Activated T-helper 2 cell treated with anti-CD3 and anti-CD28 coated beads, Interferon-gamma antibody, Interleukin-2, Interleukin-4, amounts not matched to agents 10 μg/mL and 5 μg/mL and 100 μg/mL, durations not matched to agents 14 hours and 24 hours and 36 hours (primary cell): ENCODE measurements at regions not wholly inside any gene's neighbourhood (a gene's known extent, or its start where the extent isn't known, plus 50 kb on each side); places are given as distances from the start of the nearest gene placed in this dataset.

Experiments
- DNase-seq: peaks from one replicate; pipeline ENCODE4 v3.0.0; 2021; ENCODE audit warnings: low spot score
- H3K27ac Mint-ChIP-seq: one replicate; pipeline ENCODE4 v1.8.0; 2021; ENCODE audit warnings: mixed read lengths
- H3K27me3 Mint-ChIP-seq: one replicate; pipeline ENCODE4 v1.8.0; 2021; ENCODE audit warnings: low read depth, mixed read lengths
- H3K36me3 Mint-ChIP-seq: one replicate; pipeline ENCODE4 v1.8.0; 2021; ENCODE audit warnings: low read depth, mixed read lengths
- H3K4me1 Mint-ChIP-seq: one replicate; pipeline ENCODE4 v1.8.0; 2021; ENCODE audit warnings: low read depth, mixed read lengths
- H3K4me3 Mint-ChIP-seq: one replicate; pipeline ENCODE4 v1.8.0; 2021; ENCODE audit warnings: low read depth, mild to moderate bottlenecking, moderate library complexity, mixed read lengths
- H3K9me3 Mint-ChIP-seq: one replicate; pipeline ENCODE4 v1.8.0; 2021; ENCODE audit warnings: mixed read lengths
- intact Hi-C: fragments of 100-400 bp; cut with micrococcal nuclease; formaldehyde crosslinking; loops from one replicate; pipeline ENCODE4 v1.15.1; 2023

DNA sequence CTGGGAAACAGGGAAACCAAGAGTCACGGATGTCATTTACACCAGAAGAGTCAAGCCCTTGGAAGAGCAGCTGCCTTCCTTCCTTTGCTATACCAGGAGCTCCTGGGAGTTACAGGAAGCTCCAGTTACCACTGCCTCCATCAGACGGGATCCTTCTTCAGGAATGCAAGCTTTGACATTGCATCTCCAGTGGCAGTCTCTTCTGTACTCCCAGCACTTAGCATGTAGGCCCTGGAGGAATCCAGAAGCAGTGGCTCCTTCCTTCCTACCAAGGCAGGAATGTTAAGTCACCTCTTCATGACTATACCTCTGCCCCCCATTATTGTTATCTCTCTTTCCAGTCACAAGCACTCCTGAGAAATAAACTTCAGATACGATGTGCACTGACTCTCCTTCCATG, 836.0 kb downstream of the MAFB start:
- H3K27ac Mint-ChIP-seq, result no peak overlapping the region
- no peaks in the 10 kb centered on the region for H3K36me3 Mint-ChIP-seq
- intact Hi-C loops, result no loop called here
- no peaks in the 10 kb centered on the region for H3K27me3 Mint-ChIP-seq
- H3K4me1 Mint-ChIP-seq, result no peaks in the 10 kb centered on the region
- no peak for DNase-seq
- no peaks in the 10 kb centered on the region for H3K9me3 Mint-ChIP-seq
- no peak overlapping the region for H3K4me3 Mint-ChIP-seq

DNA sequence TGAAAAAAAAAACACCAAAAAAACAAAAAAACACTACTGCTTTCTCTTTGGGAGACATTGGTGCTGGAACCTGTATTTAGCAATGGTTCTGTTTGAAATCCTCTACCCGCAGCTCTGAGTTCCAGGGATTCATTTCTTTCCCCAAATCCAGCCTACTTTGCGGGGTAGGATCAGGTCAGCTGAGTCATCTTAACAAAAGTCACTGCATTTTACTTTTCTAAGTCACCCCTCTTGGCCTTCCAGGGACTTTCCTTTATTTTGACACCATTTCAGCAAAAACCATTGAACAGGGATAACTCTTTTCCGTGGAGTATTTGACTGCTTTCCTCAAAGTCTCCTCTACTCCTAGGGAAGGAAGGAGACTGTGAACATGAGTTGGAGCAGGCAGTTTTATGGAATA, 837.6 kb downstream of the MAFB start:
- H3K4me3 Mint-ChIP-seq, result no peak overlapping the region
- intact Hi-C loops, result no loop called here
- no peaks in the 10 kb centered on the region for H3K27me3 Mint-ChIP-seq
- H3K36me3 Mint-ChIP-seq, result no peaks in the 10 kb centered on the region
- no peaks in the 10 kb centered on the region for H3K4me1 Mint-ChIP-seq
- no peak overlapping the region for H3K27ac Mint-ChIP-seq
- DNase-seq, result no peak
- no peaks in the 10 kb centered on the region for H3K9me3 Mint-ChIP-seq

DNA sequence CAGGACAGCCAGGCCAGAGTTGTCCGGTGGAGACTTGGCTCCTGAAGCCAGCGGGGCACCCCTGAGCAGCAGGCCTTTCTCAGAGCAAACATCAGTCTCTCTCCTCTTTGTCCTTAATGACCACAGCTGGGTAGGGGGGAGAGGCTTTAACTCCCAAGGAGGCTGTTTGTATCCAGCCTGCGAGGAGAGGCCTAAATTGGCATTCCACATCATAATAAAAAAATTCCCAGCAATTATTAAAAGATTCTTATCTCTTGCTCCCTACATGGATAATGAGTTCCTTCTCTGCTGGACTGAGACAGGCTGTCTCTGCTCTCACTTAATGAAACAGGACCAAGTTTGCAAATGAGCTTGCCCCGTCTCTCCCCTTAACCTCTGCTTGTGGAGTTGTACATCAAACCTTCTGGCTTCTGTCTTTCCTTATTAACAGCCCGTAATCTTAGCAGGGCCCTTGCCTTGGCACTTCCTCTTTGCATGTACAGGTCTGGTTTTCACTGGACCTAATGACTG, 838.2 kb downstream of the MAFB start:
- intact Hi-C loops, result no loop called here
- DNase-seq, result no peak
- Mint-ChIP-seq H3K4me3 (no peak overlapping the region), H3K27ac (no peak overlapping the region), H3K4me1 (no peaks in the 10 kb centered on the region), H3K9me3 (no peaks in the 10 kb centered on the region), H3K27me3 (no peaks in the 10 kb centered on the region), H3K36me3 (no peaks in the 10 kb centered on the region)

DNA sequence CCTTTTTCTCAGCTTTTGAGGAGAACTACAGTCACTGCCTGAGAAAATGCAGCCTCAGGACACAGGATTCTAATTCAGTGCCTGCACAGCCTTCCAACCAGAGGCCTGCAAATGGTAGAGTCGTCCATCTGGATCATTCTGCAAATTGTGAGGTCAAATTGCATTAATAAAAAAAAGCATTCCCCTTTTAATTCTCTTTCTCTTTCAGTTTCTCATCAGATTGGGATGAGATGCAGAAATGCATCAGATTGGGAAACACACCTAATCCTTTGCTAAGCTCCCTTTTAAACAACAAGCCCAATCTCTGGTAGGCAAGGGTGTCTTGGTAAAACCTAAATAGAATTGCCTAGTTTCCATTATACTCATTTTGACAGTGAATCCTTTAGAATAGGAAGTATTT, 838.8 kb downstream of the MAFB start:
- no peaks in the 10 kb centered on the region for H3K36me3 Mint-ChIP-seq
- no peak for DNase-seq
- no peaks in the 10 kb centered on the region for H3K9me3 Mint-ChIP-seq
- no peaks in the 10 kb centered on the region for H3K27me3 Mint-ChIP-seq
- H3K27ac Mint-ChIP-seq, result no peak overlapping the region
- intact Hi-C loops, result no loop called here
- H3K4me3 Mint-ChIP-seq, result no peak overlapping the region
- no peaks in the 10 kb centered on the region for H3K4me1 Mint-ChIP-seq

DNA sequence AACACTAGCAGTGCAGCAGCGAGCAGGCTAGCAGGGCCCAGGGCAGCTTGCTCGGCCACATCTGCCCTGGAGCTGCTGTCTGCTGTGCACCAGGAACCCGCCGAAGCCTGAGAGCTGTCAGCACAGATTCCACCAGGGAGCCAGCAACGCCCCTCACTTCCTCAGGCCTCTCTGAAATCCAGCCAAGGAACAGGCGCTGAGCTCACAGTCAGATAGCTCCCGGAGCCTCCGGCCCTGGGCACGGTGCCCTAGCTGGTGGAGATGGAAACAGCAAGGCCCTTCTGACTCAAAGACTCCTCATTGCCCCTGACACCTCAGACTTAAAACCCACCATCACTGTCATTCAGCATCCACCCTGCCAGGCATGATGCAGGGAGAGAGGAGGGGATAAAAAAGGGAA, 839.4 kb downstream of the MAFB start:
- no peak overlapping the region for H3K27ac Mint-ChIP-seq
- intact Hi-C loops, result no loop called here
- H3K4me3 Mint-ChIP-seq, result no peak overlapping the region
- DNase-seq, result no peak
- H3K4me1 Mint-ChIP-seq, result no peaks in the 10 kb centered on the region
- H3K36me3 Mint-ChIP-seq, result no peaks in the 10 kb centered on the region
- H3K27me3 Mint-ChIP-seq, result no peaks in the 10 kb centered on the region
- H3K9me3 Mint-ChIP-seq, result no peaks in the 10 kb centered on the region

DNA sequence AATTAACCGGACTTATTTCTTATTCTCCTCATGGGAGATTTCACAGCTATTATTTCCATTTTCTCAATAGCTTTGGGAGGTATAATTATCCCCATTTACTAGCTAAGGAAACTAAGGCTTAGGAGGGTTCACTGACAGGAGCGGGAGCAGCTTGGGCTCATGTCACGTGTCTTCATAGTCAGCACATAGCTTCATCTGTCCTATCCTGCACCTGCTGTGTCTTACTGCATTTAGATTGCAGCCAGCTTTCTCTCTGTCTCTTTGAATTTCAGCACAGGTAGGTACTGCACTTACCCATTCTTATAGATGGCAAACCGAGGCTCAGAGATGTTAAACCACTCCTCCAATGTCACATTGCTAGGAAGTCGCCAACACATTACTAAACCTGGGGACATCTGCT, 839.9 kb downstream of the MAFB start:
- Mint-ChIP-seq H3K4me1 (no peaks in the 10 kb centered on the region), H3K4me3 (no peak overlapping the region)
- intact Hi-C loops, result no loop called here

DNA sequence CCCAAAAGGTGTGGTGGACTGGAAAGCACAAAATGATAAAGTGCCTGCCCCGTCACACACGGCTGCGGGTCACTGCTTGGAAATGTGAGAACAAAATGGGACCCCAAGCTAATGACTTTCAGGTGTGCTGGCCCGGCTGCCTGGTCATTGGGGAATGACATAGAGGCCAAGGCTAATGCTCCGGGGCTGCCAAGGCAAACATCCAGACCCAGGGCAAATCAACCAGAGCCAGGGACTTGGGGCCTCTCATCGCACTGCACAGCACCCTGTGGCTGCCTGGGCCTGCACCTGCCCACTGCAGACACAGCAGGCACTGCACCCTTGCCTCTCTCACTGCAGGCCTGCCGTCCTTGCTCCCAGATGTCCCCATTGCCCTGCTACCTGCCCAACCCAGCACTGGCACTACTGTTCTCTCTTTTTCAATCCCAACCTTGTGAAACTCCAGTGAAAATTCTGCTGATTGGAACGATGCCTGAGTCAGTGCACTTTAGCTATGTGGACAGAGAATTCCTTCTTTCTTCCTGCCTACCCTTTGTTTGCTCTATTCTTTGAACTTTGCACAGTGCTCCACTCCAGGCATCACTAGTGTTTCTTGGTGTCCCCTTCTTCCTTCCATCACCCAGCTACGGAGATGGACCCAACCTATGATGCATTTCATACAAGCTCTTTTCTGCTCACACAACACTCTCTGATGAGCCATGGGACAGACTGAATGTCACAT, 849.5 kb downstream of the MAFB start:
- Mint-ChIP-seq H3K9me3 (no peaks in the 10 kb centered on the region), H3K27ac (no peak overlapping the region), H3K27me3 (no peaks in the 10 kb centered on the region), H3K36me3 (no peaks in the 10 kb centered on the region), H3K4me3 (no peak overlapping the region), H3K4me1 (no peaks in the 10 kb centered on the region)
- DNase-seq, result no peak
- intact Hi-C loops, result no loop called here

More for the DNA sequence above, 839.9 kb downstream of the MAFB start:
- Mint-ChIP-seq H3K27ac (no peak overlapping the region), H3K9me3 (no peaks in the 10 kb centered on the region), H3K27me3 (no peaks in the 10 kb centered on the region), H3K36me3 (no peaks in the 10 kb centered on the region)
- DNase-seq, result no peak

DNA sequence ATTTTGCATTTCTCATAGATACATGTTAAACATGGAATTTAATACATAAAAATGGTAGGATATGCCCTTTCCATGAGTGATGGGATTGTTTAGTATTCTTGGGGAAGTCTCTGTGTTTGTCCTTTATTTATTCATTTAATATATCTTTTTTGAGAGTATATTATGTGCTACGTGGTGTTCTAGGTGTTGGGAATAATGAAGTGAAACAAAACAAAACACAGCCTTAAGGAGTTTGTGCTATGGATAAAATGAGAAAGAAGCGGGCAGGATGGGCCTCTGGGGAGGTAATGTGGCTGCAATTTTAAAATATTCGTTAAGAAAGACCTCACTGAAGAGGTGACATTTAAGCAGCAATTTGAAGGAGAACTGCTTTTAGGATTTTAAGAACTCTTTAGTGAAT, 851.5 kb downstream of the MAFB start:
- Mint-ChIP-seq H3K36me3 (no peaks in the 10 kb centered on the region), H3K4me1 (no peaks in the 10 kb centered on the region), H3K27ac (no peak overlapping the region), H3K9me3 (no peaks in the 10 kb centered on the region), H3K27me3 (no peaks in the 10 kb centered on the region), H3K4me3 (no peak overlapping the region)
- DNase-seq, result no peak
- intact Hi-C loops, result no loop called here

DNA sequence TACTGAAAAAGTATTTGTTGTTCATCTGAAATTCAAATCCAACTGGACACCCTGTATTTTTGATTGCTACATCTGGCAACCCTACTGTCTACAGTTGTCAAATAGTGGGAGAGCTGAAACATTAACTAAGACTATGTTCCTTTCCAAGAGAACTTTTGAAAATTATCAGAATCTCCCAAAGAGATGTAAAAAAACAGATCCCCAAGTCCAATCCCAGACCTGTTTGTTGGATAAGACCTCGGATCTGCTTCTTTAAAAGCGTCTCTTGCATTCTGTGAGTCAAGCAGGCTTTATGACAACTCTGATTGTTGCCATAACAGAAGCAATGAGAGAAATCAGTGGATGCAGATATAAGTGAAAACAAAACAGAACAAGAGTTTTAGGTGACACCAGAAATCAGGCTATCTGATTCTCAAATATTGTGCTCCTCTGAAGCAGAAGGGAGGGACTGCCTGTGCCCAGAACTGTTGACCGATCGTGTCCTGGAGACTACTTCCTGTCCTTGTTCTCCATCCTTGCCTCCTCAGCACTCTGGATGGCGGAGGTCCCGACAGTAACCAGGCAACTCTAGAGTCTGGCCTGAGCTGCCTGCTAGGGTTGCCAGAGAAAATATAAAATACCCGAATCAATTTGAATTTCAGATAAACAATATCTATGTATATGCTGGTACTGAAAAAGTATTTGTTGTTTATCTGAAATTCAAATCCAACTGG, 853.8 kb downstream of the MAFB start:
- no peaks in the 10 kb centered on the region for H3K9me3 Mint-ChIP-seq
- no peak overlapping the region for H3K4me3 Mint-ChIP-seq
- intact Hi-C loops, result no loop called here
- H3K36me3 Mint-ChIP-seq, result no peaks in the 10 kb centered on the region
- no peak for DNase-seq
- no peaks in the 10 kb centered on the region for H3K27me3 Mint-ChIP-seq
- no peak overlapping the region for H3K27ac Mint-ChIP-seq
- no peaks in the 10 kb centered on the region for H3K4me1 Mint-ChIP-seq

DNA sequence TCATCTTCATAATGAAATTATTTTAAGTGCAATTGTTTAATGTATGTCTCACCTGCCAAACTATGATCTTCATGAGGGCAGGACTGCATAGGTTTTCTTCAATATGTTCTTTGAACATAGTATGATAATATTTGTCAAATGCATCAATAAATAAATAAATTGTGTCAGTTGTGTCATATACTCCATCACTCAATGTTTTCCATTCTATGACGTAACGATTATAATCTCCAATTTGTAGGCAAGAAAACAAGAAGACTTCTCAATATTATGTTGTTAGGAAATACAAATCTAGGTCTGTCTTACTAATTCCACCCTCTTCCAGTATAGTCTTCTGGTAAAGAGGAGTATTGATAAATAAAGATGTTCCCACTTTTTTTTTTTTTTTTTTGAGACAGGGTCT, 858.1 kb downstream of the MAFB start:
- H3K9me3 Mint-ChIP-seq, result peaks cover 5% of the 10 kb centered on the region
- intact Hi-C loops, result no loop called here
- no peaks in the 10 kb centered on the region for H3K4me1 Mint-ChIP-seq

DNA sequence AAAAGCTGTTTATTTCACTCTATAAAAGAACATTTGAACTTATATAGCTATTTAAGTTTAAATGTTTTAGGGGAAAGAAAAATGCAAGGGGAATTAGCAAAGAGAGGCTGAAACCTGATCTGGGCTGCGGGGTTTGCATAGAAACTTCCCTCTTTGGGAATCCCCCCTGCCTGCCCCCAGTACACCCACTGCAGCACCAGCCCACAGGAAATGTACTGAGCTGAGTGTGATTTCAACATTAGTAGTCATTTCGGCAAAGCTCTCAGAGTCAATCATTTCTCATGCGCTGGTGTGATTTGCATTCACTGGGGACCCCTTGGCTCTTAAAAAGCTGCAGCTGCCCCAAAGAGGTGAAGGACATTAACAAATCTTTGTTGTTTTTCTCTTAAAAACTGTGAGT, 859.4 kb downstream of the MAFB start:
- no peak for DNase-seq
- peaks cover 5% of the 10 kb centered on the region for H3K9me3 Mint-ChIP-seq
- no peaks in the 10 kb centered on the region for H3K36me3 Mint-ChIP-seq
- no peak overlapping the region for H3K4me3 Mint-ChIP-seq
- H3K4me1 Mint-ChIP-seq, result no peaks in the 10 kb centered on the region
- no peaks in the 10 kb centered on the region for H3K27me3 Mint-ChIP-seq
- no peak overlapping the region for H3K27ac Mint-ChIP-seq
- intact Hi-C loops, result no loop called here

More for the DNA sequence above, 858.1 kb downstream of the MAFB start:
- Mint-ChIP-seq H3K27me3 (no peaks in the 10 kb centered on the region), H3K36me3 (no peaks in the 10 kb centered on the region), H3K4me3 (no peak overlapping the region), H3K27ac (no peak overlapping the region)
- DNase-seq, result no peak

DNA sequence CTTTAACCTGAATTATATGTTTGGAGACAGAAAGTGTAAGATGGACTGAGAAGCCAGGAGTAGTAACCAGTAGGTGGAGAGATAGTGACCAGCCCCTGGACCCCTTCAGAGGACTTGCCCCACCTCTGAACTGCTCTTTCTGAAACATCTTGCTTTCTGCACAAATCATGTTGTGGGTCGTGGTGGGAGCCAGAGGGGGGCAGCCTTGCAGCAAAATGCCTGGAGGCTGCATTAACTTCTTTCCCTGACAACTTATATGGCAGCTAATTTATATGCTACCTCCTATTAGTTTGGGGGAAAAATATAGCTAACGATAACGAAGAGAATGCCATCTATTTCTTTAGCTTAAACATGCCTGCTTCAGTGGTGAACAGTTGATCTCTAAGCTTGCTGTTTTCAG, 859.8 kb downstream of the MAFB start:
- no peaks in the 10 kb centered on the region for H3K27me3 Mint-ChIP-seq
- no peaks in the 10 kb centered on the region for H3K4me1 Mint-ChIP-seq
- no peaks in the 10 kb centered on the region for H3K36me3 Mint-ChIP-seq
- H3K9me3 Mint-ChIP-seq, result peaks cover 5% of the 10 kb centered on the region
- no peak for DNase-seq
- intact Hi-C loops, result no loop called here
- H3K4me3 Mint-ChIP-seq, result no peak overlapping the region
- no peak overlapping the region for H3K27ac Mint-ChIP-seq

DNA sequence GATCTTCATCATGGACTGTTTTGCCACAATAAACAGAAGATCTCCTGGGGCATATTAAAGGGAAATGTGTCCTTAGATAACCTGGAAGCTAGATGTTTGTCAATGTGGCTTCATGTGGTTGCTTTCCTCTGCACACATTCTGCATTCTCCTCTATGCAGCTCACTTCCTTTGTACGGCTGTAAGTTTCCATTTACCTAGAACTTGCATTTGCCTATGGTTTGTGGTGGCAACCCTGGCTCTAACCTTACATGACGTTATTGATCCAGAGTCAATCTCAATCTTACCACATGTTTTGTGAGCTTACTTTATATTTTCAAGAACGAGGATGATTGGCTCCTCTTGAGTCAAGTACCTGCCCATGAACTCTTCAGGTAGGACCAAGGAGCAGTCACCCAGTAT, 863.1 kb downstream of the MAFB start:
- Mint-ChIP-seq H3K36me3 (no peaks in the 10 kb centered on the region), H3K4me1 (no peaks in the 10 kb centered on the region), H3K9me3 (peaks cover 5% of the 10 kb centered on the region), H3K4me3 (no peak overlapping the region), H3K27me3 (no peaks in the 10 kb centered on the region), H3K27ac (no peak overlapping the region)
- no peak for DNase-seq
- intact Hi-C loops, result no loop called here
